SJCRH30 (cell line): ENCODE measurements at regions not wholly inside any gene's neighbourhood (a gene's known extent, or its start where the extent isn't known, plus 50 kb on each side); places are given as distances from the start of the nearest gene placed in this dataset.
"Not testable (repeated sequence)": the region's sequence is repeated elsewhere in the genome, so short reads cannot be mapped to it uniquely, and the experiment has no call there.

Source experiments
- DNase-seq, 2 experiments: peaks; one replicate each; pipeline ENCODE4 v3.0.0-alpha.2; 2015 to 2020
- H3K27ac ChIP-seq: fragments of 250-450 bp; sonication (Bioruptor Pico); 2 replicates; pipeline ENCODE4 v1.5.1; 2020; ENCODE audit warnings: mild to moderate bottlenecking, moderate library complexity
- H3K27me3 ChIP-seq: fragments of 250-450 bp; sonication (Bioruptor Pico); 2 replicates; pipeline ENCODE4 v1.5.1; 2020; ENCODE audit warnings: mild to moderate bottlenecking, moderate library complexity
- H3K36me3 ChIP-seq: fragments of 250-450 bp; sonication (Bioruptor Pico); 2 replicates; pipeline ENCODE4 v1.5.1; 2020; ENCODE audit warnings: mild to moderate bottlenecking, moderate library complexity
- H3K4me1 ChIP-seq: fragments of 250-450 bp; sonication (Bioruptor Pico); 2 replicates; pipeline ENCODE4 v1.5.1; 2020; ENCODE audit warnings: mild to moderate bottlenecking, moderate library complexity
- H3K4me3 ChIP-seq: fragments of 250-450 bp; sonication (Bioruptor Pico); 2 replicates; pipeline ENCODE4 v1.5.1; 2020; ENCODE audit warnings: mild to moderate bottlenecking, moderate library complexity
- H3K9me3 ChIP-seq: fragments of 250-450 bp; sonication (Bioruptor Pico); replicated peaks from 2 replicates; pipeline ENCODE4 v1.5.1; 2020; ENCODE audit warnings: mild to moderate bottlenecking, moderate library complexity

DNA sequence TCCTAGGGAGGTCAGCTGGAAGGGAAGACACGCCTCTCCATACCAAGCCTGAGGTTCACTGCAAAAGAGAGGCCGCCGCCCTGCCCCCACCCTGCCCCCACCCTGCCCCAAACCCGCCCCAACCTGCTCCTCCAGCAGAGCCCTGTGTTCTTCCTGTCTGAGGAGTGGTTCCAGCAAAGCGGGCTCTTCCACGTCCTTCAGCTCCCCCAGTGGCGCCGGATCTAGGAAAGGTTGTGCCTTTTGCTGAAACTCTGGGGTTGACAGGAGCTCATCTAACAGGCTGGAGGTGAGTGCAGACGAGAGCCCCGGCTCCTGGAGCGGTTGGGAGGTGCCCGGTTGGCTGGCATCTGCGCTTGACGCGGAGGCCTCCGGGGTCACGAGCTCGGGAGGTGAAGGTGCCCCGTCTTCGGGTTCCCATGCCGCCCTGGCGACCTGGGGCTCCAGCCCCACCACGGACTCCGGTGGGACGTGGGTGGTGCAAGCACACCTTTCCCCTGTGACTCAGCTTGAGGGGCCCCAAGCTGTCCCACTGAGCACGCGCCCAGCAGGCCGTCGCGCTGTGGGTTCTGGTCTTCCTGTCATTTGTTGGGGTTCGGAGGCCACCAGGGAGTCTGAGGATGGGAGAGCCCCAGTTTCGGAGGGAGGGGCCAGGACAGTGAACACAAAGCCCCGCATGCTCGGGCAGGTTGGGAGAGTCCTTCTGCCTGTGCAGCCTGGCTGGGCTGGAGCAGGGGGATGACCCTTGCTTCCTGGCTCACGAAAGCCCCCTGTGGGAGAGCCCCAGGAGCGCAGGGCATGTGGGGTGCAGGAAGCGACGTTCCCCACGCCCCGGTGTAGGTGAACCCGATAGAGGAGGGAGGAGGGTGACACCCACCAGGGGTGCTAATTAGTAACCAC lies 1467.1 kb downstream of the FOXD4L5 start:
- Histone ChIP-seq H3K4me1 (no peaks in the 10 kb centered on the region), H3K9me3 (no peaks in the 10 kb centered on the region), H3K4me3 (no peak overlapping the region), H3K27me3 (no peaks in the 10 kb centered on the region), H3K27ac (no peak overlapping the region), H3K36me3 (no peaks in the 10 kb centered on the region)
- peak; percentile 13 to 26 for DNase-seq

DNA sequence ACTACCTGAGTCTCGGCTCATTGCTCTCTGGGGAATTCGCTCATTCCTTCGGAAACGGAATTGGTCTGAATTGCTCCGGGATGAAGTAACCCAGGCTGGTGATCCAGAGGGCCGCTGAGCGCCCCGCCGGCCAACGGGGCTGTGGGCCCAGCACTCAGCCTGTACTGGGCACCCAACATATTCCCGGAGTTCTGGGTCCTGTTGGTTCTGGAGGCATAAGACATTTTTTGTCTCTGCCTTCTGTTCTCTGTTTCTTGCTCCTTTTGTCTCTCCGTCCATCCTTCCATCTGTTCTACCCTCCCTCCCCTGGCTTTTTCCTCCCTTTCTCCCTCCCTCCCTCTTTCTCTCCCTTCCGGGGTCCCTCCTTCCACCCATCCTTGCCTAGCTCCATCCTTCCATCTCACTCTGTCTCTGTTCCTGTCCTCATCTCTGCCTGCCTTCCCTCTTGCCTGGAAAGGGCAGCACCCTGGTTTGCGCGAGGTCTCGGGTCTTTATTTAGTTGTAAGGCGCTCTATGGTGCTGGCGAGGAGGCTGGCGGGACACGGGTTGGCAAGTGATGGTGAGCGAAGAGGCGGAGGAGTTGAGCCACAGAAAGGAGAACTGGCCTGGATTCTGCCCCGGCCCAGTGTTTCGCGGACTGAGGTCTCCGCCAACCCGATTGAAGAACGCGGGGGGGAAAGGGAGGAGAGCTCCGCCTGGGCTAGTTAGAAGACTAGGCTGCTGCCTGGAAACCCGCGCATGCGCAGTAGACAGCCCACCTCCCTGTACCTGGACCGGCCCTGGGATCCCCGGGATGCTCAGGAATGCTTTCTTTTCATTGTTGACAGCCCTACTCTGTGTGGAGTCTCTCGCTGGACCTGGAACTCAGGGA lies 1468.0 kb downstream of the FOXD4L5 start:
- peak in 1 of 2 experiments; percentile 11 for DNase-seq
- Histone ChIP-seq H3K36me3 (no peaks in the 10 kb centered on the region), H3K27ac (no peak overlapping the region), H3K9me3 (no peaks in the 10 kb centered on the region), H3K4me3 (no peak overlapping the region), H3K4me1 (no peaks in the 10 kb centered on the region), H3K27me3 (no peaks in the 10 kb centered on the region)

DNA sequence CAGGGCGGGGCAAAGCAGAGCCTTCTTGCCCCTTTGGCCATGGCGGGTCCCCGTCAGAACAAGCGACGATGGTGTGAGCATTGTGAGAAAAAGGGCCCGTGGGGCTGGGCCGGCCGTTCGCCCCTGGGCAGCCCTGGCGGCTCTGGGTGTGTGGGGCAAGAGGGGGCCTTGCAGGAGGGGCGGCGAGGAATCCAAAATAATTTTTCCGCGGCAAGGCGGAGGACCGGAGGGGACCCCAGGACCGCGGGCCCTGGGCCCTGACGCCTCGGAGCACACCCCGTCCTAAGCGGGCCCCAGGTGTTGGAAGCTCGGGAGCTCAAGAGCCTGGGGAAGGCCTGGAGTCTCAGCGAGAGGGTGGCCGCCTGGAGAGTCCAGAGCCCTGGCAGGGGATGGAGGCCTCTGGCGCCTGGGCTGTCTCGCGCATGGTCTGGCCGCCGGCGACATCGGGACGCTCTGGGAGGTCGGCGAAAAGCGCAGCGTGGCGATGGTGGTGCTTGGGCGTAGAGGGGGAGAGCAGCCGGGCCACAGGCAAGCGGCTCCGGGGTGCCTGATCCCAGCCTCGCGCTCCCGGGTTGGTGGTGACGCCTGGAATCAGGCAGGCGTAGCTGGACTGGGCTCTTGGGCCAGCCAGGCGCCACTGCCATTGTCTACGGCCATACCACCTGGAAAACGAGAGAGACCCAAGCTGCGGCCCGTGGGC lies 1469.9 kb downstream of the FOXD4L5 start:
- not testable (repeated sequence) for H3K4me1 ChIP-seq, H3K9me3 ChIP-seq, H3K27ac ChIP-seq, H3K4me3 ChIP-seq, H3K36me3 ChIP-seq, DNase-seq, H3K27me3 ChIP-seq

DNA sequence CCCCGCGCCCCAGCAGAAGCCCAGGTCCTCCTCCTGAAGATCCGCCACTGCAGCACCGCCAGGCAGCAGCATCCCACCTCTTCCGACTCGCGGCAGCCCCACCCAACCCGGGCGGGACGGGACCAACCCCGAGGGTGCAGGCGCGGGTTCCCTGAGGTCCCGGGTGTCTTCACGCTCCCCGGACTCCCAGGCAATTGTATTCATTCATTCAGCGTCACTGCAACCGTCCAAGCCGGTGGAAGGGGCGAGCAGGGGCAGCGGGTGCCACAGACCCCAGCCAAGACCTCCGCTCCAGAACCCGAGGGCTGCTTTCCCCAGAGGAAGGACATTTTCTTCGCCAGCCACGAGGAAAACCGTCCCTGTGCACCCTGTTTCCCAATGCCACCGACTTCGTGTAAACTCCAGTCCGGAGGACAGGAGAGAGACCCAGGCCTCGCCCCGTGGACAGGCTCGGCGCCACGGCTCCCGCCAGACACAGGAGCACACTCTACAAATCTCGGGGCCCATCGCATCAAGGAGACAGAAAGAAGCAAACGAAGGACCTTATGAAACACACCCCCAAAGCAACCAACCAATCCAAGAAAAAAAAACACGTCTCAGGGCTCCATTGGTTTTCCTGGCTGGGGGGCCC lies 1471.5 kb downstream of the FOXD4L5 start:
- H3K27me3 ChIP-seq, H3K36me3 ChIP-seq, DNase-seq, H3K27ac ChIP-seq, H3K4me1 ChIP-seq, H3K9me3 ChIP-seq, H3K4me3 ChIP-seq: not testable (repeated sequence)

DNA sequence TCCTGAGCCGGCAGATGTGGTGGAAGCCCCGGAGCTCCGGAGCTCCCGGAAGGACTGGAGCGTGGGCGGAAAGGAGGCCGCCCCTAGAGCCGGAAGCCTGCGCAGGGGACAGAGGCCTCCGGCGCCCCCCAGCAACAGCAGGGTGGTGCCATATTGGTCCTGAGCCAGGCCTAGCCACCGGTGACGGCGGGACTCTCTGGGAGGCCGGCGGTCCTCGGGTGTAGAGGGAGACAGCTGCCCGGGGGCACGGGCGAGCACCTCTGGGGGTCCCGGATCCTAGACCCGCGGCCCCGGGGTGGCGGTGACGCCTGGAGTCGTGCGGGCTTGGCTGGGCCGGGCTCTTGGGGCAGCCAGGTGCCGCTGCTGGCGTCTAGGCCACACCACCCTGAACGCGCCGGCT lies 1472.2 kb downstream of the FOXD4L5 start:
- H3K36me3 ChIP-seq, H3K27me3 ChIP-seq, H3K4me3 ChIP-seq, H3K27ac ChIP-seq, DNase-seq, H3K4me1 ChIP-seq, H3K9me3 ChIP-seq: not testable (repeated sequence)

DNA sequence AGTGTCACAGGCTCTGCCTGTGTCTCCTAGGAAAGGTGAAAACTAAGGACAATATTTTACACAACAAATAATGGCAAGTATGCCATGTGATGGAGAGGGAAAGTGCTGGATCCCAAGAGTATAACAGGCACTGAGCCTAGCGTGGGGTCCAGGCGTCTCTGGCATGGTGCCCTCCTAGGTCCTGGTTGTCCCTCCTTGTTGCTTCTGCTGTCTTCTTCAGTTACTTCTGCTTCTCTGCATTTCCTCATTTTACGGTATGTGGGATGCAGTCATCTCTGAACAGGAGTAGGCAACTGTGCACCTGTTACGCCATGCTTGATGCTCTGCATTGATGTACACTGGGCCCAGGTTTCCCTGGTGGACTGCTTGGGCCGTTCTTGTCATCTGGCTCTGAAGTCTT lies 1480.8 kb downstream of the FOXD4L5 start:
- not testable (repeated sequence) for H3K9me3 ChIP-seq, H3K4me1 ChIP-seq, H3K36me3 ChIP-seq, H3K27me3 ChIP-seq, H3K4me3 ChIP-seq, H3K27ac ChIP-seq, DNase-seq

DNA sequence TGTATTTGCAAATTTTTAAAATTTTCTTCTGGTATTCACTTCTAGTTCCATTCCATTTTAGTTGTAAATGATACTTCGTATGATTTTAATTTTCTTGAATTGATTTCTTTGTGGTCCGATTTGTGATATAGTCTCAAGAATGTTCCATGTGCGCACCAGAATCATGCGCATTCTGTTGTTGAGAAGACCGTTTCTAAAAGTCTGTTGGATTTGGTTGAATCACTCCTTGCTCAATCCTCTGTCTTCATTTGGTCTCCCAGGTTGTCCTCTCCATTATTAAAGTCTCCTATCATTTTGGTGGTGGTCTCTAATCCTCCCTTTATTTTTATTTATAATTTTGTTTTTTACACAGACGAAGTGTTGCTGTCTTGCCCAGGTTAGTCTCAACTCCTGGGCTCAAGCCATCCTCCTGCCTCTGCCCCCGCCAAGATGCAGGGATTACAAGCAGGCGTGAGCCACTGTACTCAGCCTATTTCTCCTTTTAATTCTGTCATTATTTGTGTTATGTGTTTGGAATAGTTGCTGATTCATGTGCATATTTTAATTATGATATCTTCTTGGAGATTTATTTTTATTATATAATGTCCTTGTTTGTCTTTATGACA lies 1490.8 kb downstream of the FOXD4L5 start:
- H3K9me3 ChIP-seq, H3K4me3 ChIP-seq, H3K27me3 ChIP-seq, H3K36me3 ChIP-seq, H3K27ac ChIP-seq, H3K4me1 ChIP-seq, DNase-seq: not testable (repeated sequence)

DNA sequence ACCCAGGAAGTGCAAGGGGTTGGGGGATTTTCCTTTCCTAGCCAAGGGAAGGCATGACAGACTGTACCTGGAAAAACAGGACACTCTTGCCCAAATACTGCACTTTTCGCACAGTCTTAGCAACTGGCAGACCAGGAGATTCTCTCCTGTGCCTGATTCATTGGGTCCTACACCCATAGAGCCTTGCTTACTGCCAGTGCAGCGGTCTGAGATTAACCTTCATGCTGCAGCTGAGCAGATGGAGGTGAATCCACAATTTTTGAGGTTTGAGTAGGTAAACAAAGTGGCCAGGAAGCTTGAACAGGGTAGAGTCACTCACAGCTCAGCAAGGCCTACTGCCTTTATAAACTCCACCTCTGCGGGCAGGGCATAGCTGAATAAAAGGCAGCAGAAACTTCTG lies 1497.6 kb downstream of the FOXD4L5 start:
- H3K27me3 ChIP-seq, H3K4me1 ChIP-seq, H3K4me3 ChIP-seq, DNase-seq, H3K9me3 ChIP-seq, H3K36me3 ChIP-seq, H3K27ac ChIP-seq: not testable (repeated sequence)

DNA sequence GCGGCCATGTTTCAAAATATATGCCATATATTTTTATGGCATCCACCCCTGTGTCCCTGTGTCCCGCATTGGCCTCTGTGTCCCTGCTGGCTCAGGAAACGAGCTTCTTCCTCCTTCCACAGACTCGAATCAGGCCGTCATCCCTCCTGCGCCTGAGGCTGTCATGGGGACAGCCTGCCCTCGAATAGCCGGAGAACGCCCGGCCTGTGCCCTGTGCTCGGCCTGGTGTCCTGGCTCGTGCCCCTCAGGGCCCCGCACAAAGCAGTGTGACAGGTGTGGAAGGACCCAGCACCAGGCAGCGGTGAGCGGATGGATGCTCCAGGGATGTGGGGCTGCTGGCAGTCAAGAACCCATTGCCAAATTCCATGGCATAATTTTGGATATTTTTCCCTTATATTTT lies 1500.0 kb downstream of the FOXD4L5 start:
- not testable (repeated sequence) for H3K36me3 ChIP-seq, H3K9me3 ChIP-seq, H3K27me3 ChIP-seq, DNase-seq, H3K4me3 ChIP-seq, H3K4me1 ChIP-seq, H3K27ac ChIP-seq

DNA sequence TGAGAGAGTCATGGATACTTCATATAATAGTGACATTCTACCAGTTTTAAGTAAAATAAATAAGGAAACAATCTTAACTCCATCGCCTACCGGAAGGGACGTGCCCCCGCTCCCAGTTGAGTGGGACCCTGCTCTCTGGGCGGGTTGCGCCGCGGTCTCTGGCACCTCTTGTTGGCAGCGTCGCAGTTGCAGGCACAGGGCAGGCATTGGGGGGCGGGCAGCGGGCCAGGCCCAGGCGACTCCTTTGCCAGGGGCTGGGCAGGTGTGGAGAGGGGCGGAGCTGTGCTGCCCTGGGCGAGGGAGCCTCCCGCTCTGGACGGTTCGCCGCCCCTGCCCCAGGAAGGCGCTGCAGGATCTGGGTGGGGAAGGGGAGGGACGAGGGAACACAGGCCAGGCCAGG lies 1500.6 kb downstream of the FOXD4L5 start:
- H3K36me3 ChIP-seq, H3K4me3 ChIP-seq, H3K9me3 ChIP-seq, H3K27ac ChIP-seq, H3K4me1 ChIP-seq, DNase-seq, H3K27me3 ChIP-seq: not testable (repeated sequence)

DNA sequence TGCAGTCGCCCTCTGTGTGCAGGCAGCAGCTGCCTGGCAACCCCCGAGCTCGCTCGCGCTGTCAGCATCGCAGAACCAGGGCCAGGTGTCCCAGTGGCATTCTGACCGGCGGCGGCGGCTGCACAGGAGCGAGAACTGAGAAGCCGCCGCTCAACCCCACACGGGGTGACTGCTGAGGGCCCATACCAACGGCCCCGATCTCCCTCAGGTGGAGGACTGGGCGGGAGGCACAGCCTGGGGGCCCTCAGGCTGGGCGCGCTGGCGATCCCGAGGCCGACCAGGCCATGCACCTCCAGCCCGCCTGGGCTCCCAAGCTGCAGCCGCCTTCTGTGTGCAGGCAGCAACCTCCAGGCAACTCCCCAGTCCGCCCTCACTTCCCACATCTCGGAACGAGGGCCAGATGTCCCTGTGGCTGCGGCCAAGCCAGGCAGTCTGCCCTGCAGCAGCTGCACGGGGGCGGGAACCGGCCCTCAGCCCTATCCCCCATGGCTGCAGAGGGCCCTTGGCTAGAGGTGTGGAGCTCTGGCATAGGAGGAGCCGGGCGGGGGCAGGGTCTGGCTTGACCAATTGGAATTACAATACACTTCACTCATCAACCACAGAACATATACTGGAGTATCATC lies 1503.1 kb downstream of the FOXD4L5 start:
- peak in 1 of 2 experiments; percentile 1 for DNase-seq
- H3K27ac ChIP-seq, H3K27me3 ChIP-seq, H3K4me1 ChIP-seq, H3K4me3 ChIP-seq, H3K9me3 ChIP-seq, H3K36me3 ChIP-seq: not testable (repeated sequence)

DNA sequence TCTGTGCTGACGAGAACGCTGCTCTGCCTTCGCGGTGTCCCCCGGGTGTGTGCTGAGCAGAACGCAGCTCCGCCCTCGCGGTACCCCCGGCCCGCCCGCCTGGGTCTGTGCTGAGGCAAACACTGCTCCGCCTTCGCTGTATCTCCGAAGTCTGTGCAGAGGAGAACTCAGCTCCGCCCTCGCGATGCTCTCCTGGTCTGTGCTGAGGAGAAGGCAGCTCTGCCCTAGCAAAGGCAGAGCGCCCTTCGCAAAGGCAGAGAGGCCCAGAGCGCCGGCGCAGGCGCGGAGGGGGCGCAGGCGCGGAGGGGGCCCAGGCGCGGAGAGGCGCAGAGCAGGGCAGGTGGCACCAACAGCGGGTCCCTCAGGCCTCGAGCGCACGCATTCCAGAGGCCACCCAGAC lies 1503.6 kb downstream of the FOXD4L5 start:
- H3K4me3 ChIP-seq, H3K27ac ChIP-seq, H3K36me3 ChIP-seq, H3K4me1 ChIP-seq, H3K9me3 ChIP-seq, H3K27me3 ChIP-seq: not testable (repeated sequence)
- DNase-seq: peak in 1 of 2 experiments; percentile 42

DNA sequence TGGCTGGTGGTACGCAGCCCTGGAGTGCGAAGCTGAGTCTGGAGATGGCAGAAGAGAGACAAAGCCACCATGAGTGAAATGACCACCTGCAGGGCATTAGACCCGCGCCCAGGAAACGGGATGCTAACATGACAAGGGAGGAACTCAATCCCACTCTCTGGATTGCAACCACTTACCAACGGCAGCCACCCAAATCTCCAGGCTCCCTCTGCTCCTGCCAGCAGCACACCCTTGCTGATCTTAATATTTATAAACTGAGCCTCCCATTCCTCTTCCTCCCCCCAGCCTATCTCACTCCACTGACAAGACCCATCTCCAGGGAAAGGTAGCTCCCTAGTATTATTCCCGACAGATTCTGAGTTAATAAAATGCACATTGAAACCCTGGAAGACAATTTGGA lies 1508.8 kb downstream of the FOXD4L5 start:
- H3K27ac ChIP-seq, H3K9me3 ChIP-seq, H3K27me3 ChIP-seq, H3K4me3 ChIP-seq, DNase-seq, H3K4me1 ChIP-seq, H3K36me3 ChIP-seq: not testable (repeated sequence)

DNA sequence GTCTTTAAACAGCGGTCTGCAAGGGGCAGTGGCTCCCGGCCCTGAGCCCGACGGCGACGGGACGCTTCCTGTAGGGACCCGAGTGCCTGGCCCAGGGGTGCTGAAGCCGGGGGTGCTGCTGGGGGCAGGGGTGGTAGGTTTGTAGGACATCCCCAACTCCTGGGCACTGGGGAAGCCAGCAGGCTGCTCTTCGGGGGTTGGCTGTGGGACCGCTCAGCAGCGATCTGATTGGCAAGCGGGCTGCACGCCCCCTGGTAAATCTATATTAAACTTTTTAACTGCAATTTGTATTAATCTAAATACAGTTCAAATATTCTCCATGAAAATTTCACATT lies 1510.0 kb downstream of the FOXD4L5 start:
- H3K36me3 ChIP-seq, DNase-seq, H3K9me3 ChIP-seq, H3K27me3 ChIP-seq, H3K27ac ChIP-seq, H3K4me1 ChIP-seq, H3K4me3 ChIP-seq: not testable (repeated sequence)
